ENCODE measurements at regions not wholly inside any gene's neighbourhood (a gene's known extent, or its start where the extent isn't known, plus 50 kb on each side); places are given as distances from the start of the nearest gene placed in this dataset.
"Not testable (repeated sequence)": the region's sequence is repeated elsewhere in the genome, so short reads cannot be mapped to it uniquely, and the experiment has no call there.

- no peak for DNase-seq (ENCODE audit: low read depth)
These were observed 270.0 kb upstream of the SOX9 start for GRCh38 chr17:71850812-71851211.

DNA sequence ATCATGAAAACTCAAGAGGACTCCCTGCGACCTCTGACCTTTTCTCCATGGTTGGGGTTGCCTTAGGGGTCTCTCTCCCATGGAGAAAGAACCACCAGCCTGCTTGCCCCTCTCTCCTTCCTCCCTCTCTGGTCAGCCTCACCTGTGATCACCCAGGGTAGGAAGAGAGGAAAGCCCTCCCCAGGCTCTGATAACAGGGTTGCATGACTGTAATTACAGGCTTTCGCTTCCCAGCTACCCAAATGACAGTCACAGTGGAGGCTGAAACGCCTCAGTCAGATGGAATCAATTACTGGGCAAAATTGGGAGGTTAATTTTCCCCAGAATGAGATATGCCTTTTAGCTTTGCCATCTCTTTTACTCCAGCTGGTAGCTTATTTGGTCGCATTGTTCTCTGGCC is 265.8 kb upstream of the SOX9 start:
- no peak for DNase-seq (ENCODE audit: low read depth)

- no peak for DNase-seq (ENCODE audit: low read depth)
These were observed 256.1 kb upstream of the SOX9 start for GRCh38 chr17:71864755-71865154.

DNA sequence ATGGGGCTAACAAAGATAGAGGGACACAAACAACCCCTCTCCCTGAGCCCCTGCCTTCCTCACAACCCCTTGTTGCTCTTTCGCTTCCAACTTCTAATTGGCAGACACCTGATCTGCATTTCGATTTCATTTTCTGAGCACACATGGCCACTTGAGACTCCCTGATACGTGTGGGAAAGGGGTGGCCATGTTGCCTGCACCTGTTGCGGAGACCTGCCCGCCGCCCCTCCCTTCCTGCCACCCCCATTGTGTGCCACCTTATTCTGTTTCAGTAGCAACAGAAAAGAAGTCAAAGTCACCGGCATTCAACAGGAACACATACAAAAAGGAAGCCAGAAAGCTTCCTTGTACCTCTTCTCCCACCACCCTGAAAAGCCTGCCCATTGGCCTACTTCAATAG is 254.7 kb upstream of the SOX9 start:
- no peak for DNase-seq (ENCODE audit: low read depth)

DNA sequence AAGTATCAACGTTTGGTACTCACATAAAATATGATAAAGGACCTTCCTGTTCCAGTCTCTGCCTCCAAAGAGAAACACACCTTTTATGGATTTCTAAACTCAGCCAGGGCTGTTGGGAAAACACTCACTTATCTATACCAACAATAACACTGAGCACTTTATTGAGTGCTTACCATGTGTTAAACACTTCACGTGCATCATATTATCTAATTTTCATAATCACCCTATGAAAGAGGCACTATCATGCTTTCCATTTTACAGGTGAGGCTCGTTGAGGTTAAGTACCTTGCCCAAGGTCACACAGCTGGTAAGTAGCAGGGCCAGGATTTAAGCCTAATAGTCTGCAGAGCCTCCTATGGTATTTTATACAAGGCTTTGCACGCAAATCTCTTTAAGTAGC is 251.5 kb upstream of the SOX9 start:
- DNase-seq (ENCODE audit: low read depth): no peak

DNA sequence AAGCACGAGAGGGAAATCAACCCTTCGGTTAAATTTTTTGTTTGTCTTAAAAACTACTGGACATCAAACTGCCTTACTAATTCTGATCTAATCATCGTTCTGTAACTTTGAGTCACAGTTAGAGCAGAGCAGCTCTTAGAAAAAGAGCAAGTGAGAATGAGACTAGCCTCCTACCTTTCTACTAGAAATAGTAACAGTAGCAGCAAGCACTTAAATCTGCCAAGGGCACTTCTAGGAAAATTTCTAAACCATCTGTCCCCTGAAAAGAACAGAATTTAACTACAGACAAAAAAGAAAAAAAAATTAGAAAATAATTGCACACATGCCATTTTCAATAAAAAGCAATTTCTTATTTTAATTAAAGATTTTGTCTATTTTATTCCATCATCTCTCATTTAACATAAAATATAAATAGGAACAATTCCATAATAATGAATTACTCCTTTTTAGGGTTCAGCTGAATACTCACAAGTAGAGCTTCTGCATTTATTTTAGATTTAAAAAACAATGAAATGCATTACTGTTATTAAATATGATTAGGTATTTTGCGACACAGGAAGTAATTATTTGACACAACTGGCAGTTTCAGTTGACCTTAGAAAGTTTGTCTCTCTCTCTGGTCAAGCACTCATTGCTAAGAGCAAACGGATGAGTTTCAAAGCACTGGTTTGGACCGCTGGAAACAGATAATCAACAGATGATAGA is 250.8 kb upstream of the SOX9 start:
- DNase-seq (ENCODE audit: low read depth): no peak

DNA sequence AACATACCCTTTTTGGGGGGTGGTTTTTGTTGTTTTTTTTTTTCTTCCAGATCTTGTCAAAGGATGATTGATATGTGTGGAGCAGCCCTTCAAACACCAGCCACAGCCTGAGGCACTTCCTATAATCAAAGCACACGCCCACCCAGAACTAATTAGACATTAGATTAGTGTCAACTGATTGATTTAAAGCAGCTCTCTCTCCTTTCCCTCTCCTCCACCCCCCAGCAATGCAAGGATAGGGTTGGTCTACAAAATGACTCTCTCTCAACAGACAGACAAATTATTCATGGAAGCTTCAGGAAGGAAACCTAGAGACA is 250.3 kb upstream of the SOX9 start:
- no peak for DNase-seq (ENCODE audit: low read depth)

- DNase-seq (ENCODE audit: low read depth): no peak
These were observed 247.9 kb upstream of the SOX9 start for GRCh38 chr17:71872843-71873485.

GRCh38 chr17:71874773-71875172 is 246.0 kb upstream of the SOX9 start:
- DNase-seq (ENCODE audit: low read depth): not testable (repeated sequence)

DNA sequence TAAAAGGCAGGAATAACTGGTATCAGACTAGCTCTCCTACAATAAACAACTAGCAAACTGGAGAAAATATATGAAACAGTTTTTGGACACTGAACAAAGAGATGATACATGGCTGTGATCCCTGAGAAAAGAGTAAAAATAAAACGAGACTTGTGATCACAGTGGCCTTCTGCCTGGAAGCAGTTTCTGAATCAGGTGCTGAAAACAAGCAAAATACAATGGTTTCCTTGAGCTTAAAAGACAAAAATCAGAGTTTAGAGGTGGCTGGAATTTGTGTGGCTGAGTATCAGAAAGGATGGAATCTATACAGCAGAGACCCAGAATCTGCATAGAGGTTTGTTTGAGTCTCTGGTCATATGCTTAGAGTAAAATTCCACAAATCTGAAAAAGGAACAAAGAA is 242.5 kb upstream of the SOX9 start:
- no peak for DNase-seq (ENCODE audit: low read depth)

DNA sequence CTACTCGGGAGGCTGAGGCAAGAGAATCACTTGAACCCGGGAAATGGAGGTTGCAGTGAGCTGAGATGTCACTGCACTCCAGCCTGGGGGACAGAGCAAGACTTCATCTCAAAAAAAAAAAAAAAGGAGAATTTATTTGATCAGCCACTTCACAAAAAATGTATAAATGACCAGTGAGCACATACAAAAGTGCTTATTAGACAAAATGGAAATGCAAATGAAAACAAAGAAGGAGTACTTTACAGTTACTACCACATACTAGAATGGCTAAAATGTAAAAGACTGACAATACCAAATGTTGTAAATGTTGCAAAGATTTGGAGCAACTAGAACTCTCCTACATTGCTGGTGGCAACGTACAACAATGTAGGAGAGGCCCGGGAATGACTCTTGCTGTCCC is 241.8 kb upstream of the SOX9 start:
- no peak for DNase-seq (ENCODE audit: low read depth)

- DNase-seq (ENCODE audit: low read depth): no peak
These were observed 239.8 kb upstream of the SOX9 start for GRCh38 chr17:71881041-71881440.

- DNase-seq (ENCODE audit: low read depth): no peak
These were observed 239.2 kb upstream of the SOX9 start for GRCh38 chr17:71881581-71881980.

GRCh38 chr17:71883258-71883657 is 237.6 kb upstream of the SOX9 start:
- DNase-seq (ENCODE audit: low read depth): no peak

DNA sequence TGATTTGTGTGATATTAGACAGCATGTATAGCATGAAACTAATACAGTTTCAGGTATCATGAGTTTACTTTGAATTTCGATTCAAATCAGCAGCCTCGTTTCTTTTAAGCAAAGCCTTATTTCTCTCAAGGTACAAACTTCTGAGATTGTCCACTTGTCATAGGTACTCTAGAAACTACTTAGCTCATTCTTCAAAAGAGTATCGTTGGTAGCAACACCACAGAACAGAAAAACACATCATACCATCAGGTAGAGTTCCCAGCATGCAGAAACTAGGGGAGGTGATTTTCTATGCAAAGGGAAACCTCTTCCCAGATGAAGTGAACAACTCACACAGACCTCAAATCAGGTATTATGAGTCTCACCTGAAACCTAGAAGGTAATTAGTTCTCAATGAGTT is 237.0 kb upstream of the SOX9 start:
- no peak for DNase-seq (ENCODE audit: low read depth)

GRCh38 chr17:71885662-71886061 is 235.2 kb upstream of the SOX9 start:
- DNase-seq (ENCODE audit: low read depth): no peak

GRCh38 chr17:71899317-71899716 is 221.5 kb upstream of the SOX9 start:
- peak; percentile 59 for DNase-seq (ENCODE audit: low read depth)

DNA sequence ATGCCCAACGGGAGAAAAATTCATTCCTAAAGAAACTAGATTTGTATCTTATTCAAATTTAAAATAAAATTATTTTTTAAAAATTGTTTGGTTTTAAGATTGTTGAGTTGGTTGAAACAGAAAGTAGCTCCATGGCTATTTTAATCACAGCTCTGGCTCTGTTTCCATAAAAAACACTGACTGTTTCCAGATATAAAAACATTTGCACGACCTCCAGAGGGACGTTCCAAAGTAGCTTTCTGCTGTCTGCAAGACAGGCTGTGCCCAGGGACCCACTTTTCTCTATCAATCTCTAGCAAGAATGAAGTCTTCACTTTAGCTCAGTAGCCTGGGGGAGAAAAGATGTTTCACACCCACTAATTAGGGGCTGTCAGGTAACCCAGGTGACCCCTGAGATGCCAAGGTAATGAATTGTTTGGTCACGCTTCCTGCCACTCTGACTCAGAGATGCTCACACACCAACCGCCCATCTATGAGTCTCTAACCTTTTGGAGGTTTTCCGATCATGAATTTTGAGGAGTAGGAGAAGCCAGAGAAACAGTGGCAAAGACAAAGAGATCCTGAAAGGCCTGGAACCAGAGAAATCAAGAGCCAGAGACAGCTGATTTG is 220.1 kb upstream of the SOX9 start:
- DNase-seq (ENCODE audit: low read depth): peak; percentile 29

DNA sequence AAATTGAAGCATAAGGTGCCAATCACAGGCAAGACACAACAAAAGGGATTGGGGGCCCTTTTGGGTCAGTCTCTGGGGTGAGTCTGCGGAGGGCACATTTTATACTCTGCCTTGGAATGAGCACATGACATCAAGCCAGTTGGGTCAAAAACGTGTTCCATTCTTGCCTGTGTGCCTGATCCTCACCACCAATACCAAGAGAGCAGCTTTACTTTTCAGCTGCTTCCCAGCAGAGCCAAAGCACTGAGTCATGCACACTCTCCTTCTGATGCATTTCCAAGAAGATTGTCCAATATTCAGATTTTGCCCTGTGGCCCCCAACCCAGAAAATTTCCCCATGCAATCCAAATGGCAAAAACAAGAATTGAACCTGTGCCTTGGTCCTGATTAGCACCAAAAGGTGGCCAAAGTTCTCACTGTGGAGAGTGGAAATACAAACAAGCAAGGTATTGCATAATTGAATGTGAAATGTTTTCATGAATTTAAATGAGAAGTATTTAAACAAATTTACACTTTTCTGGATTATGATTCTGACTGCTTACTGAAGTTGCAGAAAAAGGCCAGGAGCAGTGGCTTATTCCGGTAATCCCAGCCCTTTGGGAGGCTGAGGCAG is 217.8 kb upstream of the SOX9 start:
- peak; percentile 64 for DNase-seq (ENCODE audit: low read depth)

DNA sequence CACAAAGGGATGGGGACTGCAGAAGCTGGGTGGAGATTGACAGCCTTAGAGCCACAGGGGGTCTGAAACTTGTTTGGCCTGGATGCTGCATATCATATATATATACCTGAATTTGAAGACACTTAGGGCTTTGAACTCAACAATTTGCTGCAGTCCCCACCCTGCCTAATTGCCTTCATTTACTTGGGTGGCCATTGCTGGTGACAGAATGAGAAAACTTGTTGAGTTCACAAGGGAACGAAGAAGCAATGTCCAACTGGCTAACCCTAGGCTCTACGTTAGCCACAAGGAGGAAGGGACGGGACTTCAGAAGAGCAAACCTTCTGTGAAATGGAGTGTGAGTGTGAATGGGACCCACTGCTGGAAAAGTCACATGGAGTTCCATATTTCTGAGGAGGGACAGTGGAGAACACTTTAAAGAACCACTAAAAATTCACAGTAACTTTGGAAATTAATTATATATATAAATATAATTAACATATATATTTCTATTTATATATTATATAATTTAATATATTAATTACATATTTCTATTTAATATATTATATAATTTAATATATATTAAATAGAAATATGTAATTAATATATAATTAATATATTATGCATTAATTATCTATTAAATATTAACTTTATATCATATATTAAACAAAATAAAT is 215.3 kb upstream of the SOX9 start:
- no peak for DNase-seq (ENCODE audit: low read depth)

DNA sequence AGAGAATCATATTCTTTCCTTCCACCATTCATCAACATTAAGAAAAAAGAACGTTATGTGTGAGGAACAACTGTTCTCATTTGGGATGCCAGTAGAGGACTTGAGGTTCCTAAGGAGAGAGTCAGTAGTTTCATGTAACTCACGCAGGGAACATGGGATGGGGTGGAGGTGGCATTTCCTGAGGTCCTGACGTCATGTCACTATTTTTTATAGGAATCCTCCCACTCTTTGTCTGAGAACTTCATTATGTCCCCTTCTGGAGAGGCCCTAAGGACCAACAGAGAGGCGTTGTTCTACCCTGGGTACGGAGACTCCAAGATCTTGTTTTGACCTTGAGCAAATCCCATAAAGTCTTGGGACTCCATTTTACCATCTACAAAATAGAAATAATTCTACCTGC is 211.7 kb upstream of the SOX9 start:
- no peak for DNase-seq (ENCODE audit: low read depth)

DNA sequence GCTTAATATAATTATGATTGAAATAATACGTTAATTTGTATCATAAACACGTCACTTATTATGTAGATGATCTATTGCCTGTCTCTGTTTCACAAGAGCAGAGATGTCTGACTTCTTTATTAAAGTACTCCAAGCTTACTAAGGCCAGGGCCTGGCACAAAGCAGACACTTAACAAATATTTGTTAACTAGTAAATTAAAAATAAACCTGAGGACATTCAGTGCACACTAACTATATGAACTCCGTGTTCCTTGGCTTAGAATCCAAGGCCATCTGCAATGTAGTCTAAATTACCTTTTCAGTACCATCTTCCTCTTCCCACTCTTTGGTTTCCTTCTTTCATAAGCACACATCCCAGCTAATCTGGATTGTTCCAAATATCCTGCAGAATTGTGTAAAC is 210.8 kb upstream of the SOX9 start:
- no peak for DNase-seq (ENCODE audit: low read depth)

DNA sequence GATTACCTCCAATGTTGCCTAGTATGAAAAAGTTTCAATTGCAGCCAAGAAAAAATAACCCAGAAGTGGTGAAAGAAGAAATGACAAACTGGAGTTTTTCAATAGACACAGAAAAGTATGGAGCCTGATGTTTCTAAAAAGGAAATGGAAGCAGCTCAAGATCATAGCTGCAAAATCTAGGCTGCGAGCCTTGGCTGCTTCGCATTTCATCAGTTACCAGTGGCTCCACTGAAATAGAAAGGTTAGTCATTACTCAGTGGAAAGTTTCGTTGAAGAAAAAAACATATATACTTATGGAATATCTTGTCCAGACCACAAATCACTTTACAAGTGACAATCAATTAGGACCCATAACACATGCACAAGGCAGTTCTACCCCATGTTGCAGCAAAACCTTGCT is 206.8 kb upstream of the SOX9 start:
- no peak for DNase-seq (ENCODE audit: low read depth)

All from iris pigment epithelial cell (primary cell).